ENCODE measurements at regions not wholly inside any gene's neighbourhood (a gene's known extent, or its start where the extent isn't known, plus 50 kb on each side); places are given as distances from the start of the nearest gene placed in this dataset.
"Not testable (repeated sequence)": the region's sequence is repeated elsewhere in the genome, so short reads cannot be mapped to it uniquely, and the experiment has no call there.

- DNase-seq (ENCODE audit: low read depth in 1 of 2, low spot score in 2 of 2); H3K9me3 ChIP-seq (replicated peaks); H3K27ac ChIP-seq; H3K27me3 ChIP-seq (replicated peaks); H3K4me1 ChIP-seq (replicated peaks); H3K4me3 ChIP-seq; H3K36me3 ChIP-seq: not testable (repeated sequence)
These were observed 275.8 kb upstream of the PROX1 start for GRCh38 chr1:213711833-213712490.

DNA sequence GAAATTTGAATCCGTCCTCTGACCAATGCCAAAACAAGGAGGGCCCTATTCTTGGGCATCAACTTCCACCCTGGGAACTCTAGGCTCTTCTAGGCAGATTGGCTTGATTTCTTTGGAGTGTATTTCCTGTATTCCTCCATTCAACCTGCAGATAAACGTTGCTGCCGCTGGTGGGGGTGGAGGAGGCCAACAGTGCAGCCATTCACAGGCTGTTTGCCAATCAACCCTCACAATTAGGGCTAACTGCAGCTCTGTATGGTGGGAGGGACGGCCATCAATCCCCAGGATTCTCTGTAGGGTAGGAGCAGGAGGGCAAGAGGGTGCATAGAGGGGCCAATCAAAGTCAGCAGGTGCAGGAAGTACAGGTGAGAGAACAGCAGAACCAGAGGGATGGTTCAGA lies 273.1 kb upstream of the PROX1 start:
- H3K27ac ChIP-seq = no peak overlapping the region
- no peak for DNase-seq (ENCODE audit: low read depth in 1 of 2, low spot score in 2 of 2)
- no peaks in the 10 kb centered on the region for H3K36me3 ChIP-seq
- H3K4me1 ChIP-seq (replicated peaks) = no peaks in the 10 kb centered on the region
- no peaks in the 10 kb centered on the region for H3K27me3 ChIP-seq (replicated peaks)
- no peaks in the 10 kb centered on the region for H3K9me3 ChIP-seq (replicated peaks)
- no peak overlapping the region for H3K4me3 ChIP-seq

GRCh38 chr1:213715182-213715581 lies 272.6 kb upstream of the PROX1 start:
- Histone ChIP-seq H3K4me1 (replicated peaks) (no peaks in the 10 kb centered on the region), H3K27ac (no peak overlapping the region), H3K9me3 (replicated peaks) (no peaks in the 10 kb centered on the region), H3K27me3 (replicated peaks) (no peaks in the 10 kb centered on the region), H3K36me3 (no peaks in the 10 kb centered on the region), H3K4me3 (no peak overlapping the region)
- DNase-seq (ENCODE audit: low read depth in 1 of 2, low spot score in 2 of 2) = no peak

DNA sequence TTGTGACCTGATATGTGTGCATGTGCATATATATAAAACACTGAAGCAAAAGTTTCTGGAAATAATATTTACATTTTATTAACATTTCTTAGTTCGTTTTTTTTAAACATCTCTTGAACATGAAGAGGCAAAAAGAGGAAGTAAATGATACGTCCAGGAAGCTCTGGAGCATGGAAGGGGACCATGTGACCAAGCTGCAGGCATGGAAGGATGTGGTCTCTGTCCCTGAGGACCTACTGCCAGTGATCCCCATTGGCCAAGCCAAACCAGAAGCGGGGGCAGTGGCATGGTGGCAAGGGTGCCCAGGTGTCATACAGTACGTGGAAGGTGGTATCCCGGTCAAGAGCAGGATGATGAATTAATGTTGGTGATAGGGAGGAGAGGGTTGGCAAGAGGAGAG lies 268.3 kb upstream of the PROX1 start:
- Histone ChIP-seq H3K36me3 (no peaks in the 10 kb centered on the region), H3K4me3 (no peak overlapping the region), H3K9me3 (replicated peaks) (no peaks in the 10 kb centered on the region), H3K4me1 (replicated peaks) (no peaks in the 10 kb centered on the region), H3K27me3 (replicated peaks) (no peaks in the 10 kb centered on the region), H3K27ac (no peak overlapping the region)
- no peak for DNase-seq (ENCODE audit: low read depth in 1 of 2, low spot score in 2 of 2)

DNA sequence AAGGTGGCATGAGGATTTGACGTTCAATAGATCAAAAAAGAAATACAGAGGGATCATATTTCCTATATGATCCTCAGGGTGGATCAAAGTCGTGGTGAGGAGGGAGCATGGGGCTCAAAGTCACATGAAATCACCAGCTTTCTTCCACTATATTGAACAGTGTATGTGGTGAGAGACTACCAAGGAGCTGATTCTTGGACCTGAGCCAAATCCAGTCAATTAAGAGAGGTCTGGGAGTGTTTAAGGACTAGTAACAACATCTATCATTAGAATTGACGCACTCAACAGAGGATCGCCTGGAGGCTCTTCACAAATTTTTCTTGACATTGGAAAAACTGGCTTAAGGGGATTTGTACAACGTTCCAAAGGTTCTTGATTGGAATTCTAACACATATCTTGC lies 267.7 kb upstream of the PROX1 start:
- Histone ChIP-seq H3K9me3 (replicated peaks) (no peaks in the 10 kb centered on the region), H3K4me3 (no peak overlapping the region), H3K27ac (no peak overlapping the region), H3K4me1 (replicated peaks) (no peaks in the 10 kb centered on the region), H3K27me3 (replicated peaks) (no peaks in the 10 kb centered on the region), H3K36me3 (no peaks in the 10 kb centered on the region)
- DNase-seq (ENCODE audit: low read depth in 1 of 2, low spot score in 2 of 2) = no peak

DNA sequence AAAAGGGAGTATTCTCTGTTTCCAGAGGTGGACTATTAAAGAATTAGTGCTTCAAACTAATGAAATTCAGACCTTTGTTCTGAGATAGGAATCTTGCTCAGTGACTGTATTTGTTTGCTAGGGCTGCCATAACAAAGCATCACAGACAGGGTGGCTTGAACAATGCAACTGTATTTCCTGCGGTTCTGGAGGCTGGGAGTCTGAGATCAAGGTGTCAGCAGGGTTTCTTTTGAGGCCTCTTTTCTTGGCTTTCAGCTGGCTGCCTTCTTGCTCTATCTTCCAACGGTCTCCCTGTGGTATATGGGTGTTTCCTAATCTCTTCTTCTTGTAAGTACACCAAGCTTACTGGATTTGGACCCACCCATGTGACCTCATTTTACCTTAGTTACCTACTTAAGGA lies 264.6 kb upstream of the PROX1 start:
- Histone ChIP-seq H3K4me3 (no peak overlapping the region), H3K4me1 (replicated peaks) (no peaks in the 10 kb centered on the region), H3K27ac (no peak overlapping the region), H3K9me3 (replicated peaks) (no peaks in the 10 kb centered on the region), H3K36me3 (no peaks in the 10 kb centered on the region), H3K27me3 (replicated peaks) (no peaks in the 10 kb centered on the region)
- no peak for DNase-seq (ENCODE audit: low read depth in 1 of 2, low spot score in 2 of 2)

DNA sequence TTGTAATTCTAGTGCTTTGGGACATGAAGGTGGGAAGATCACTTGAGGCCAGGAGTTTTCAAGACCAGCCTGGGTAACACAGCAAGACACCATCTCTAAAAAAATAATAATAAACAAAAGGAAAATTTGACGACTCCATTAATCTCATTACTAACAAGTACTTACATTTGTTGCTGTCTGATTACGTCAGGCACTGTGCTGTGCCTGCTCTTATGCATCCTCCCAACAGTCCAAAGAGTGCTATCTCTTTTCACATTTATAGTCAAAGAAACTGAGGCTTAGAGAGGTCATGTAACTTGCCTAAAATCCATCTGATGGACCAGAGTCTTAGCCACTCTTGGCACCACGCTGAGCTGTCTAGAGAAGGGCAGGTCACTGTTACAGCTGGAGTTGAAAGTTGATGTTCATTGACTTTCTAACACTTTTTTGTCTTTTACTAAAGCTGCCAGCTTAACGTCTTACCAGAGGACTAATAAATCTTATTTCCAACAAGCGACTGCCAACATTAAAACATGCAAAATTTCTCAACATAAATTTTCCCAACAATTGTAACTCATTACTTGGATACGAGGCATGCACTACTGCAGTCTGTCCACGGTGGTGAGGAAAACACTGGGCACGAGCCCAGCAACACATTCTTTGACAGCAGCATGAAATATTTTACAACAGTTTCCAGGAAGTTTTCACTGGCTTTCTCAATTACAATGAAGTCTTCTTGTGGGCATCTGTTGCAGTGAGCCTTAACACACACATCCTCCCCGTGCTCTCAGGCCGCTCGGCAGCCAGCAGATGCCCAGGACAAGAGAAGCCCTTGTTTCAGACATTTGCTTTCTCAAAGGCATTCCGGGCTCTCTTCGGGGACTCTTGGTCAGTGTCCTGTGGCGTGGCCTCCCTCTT lies 262.9 kb upstream of the PROX1 start:
- H3K4me1 ChIP-seq (replicated peaks) = no peaks in the 10 kb centered on the region
- DNase-seq (ENCODE audit: low read depth in 1 of 2, low spot score in 2 of 2) = no peak

DNA sequence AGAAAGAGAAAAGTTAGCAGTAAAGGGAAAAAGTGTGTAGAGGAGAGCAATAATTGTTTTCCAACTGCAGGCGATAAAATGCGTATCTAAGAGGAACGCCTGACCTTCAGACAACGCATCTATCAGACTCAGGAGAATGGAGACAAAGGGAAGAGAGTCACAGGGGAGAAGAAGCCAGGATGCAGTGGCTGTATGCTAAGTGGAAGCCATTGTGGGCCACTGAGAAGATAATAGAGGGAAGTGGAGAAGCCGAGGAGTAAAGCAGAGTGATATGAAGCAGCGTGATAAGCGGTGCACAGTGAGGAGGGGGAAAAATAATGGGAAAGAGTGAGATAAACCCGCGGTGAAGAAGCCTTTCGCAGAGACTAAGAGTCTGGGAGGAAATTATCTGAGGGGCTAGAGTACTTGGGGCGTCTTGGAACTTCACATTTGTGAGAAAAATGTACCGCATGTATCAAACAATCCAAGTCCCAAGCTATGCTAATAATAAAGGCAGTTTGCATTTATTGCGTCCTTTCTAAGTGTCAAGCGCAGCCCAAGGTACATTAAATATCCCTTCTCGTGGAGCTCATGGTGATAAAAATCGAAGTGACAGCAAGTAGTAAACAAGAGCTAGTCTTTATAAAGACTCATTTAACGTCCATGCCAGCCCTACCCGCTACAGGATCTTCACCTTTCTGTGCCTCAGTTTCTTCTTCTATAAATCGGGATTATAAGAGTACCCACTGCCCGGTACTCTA lies 259.8 kb upstream of the PROX1 start:
- no peaks in the 10 kb centered on the region for H3K36me3 ChIP-seq
- no peaks in the 10 kb centered on the region for H3K4me1 ChIP-seq (replicated peaks)
- H3K4me3 ChIP-seq = no peak overlapping the region
- no peak overlapping the region for H3K27ac ChIP-seq
- no peaks in the 10 kb centered on the region for H3K27me3 ChIP-seq (replicated peaks)
- H3K9me3 ChIP-seq (replicated peaks) = no peaks in the 10 kb centered on the region
- no peak for DNase-seq (ENCODE audit: low read depth in 1 of 2, low spot score in 2 of 2)

More for the DNA sequence above, 262.9 kb upstream of the PROX1 start:
- Histone ChIP-seq H3K27ac (no peak overlapping the region), H3K4me3 (no peak overlapping the region), H3K27me3 (replicated peaks) (no peaks in the 10 kb centered on the region), H3K9me3 (replicated peaks) (no peaks in the 10 kb centered on the region), H3K36me3 (no peaks in the 10 kb centered on the region)

GRCh38 chr1:213728593-213729536 lies 258.9 kb upstream of the PROX1 start:
- H3K4me1 ChIP-seq (replicated peaks) = no peaks in the 10 kb centered on the region
- no peaks in the 10 kb centered on the region for H3K9me3 ChIP-seq (replicated peaks)
- H3K27me3 ChIP-seq (replicated peaks) = no peaks in the 10 kb centered on the region
- no peak for DNase-seq (ENCODE audit: low read depth in 1 of 2, low spot score in 2 of 2)
- no peak overlapping the region for H3K27ac ChIP-seq
- H3K4me3 ChIP-seq = no peak overlapping the region
- no peaks in the 10 kb centered on the region for H3K36me3 ChIP-seq

DNA sequence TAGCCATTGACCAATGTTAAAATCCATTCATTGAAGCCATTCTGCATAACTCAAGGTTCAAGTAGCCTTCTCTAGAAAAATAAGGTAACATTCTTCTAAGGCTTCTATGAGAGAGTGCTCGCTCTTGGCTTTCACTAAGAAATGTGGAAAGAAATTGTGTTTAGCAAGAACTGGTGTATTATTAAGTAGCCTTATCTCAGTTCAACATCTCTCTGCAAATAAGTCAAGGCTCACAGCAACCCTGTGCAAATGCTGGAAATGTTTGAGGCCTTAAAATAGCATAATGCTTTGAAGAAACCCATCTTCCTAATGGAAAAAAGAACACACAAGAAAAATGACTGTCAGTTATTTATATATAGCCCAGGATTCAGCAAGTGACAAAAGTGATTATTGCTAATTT lies 254.1 kb upstream of the PROX1 start:
- Histone ChIP-seq H3K27ac (no peak overlapping the region), H3K4me3 (no peak overlapping the region)

GRCh38 chr1:213737398-213738035 lies 250.3 kb upstream of the PROX1 start:
- Histone ChIP-seq H3K36me3 (no peaks in the 10 kb centered on the region), H3K4me1 (replicated peaks) (no peaks in the 10 kb centered on the region), H3K9me3 (replicated peaks) (no peaks in the 10 kb centered on the region; the same call in 1 of the 2 replicates), H3K27ac (no peak overlapping the region), H3K27me3 (replicated peaks) (no peaks in the 10 kb centered on the region), H3K4me3 (no peak overlapping the region)
- no peak for DNase-seq (ENCODE audit: low read depth in 1 of 2, low spot score in 2 of 2)

More for the DNA sequence above, 254.1 kb upstream of the PROX1 start:
- Histone ChIP-seq H3K36me3 (no peaks in the 10 kb centered on the region), H3K9me3 (replicated peaks) (no peaks in the 10 kb centered on the region; the same call in 1 of the 2 replicates), H3K27me3 (replicated peaks) (no peaks in the 10 kb centered on the region), H3K4me1 (replicated peaks) (no peaks in the 10 kb centered on the region)
- no peak for DNase-seq (ENCODE audit: low read depth in 1 of 2, low spot score in 2 of 2)

- H3K27ac ChIP-seq = no peak overlapping the region
- H3K4me1 ChIP-seq (replicated peaks) = no peaks in the 10 kb centered on the region
- H3K4me3 ChIP-seq = no peak overlapping the region
- H3K36me3 ChIP-seq = no peaks in the 10 kb centered on the region
- no peak for DNase-seq (ENCODE audit: low read depth in 1 of 2, low spot score in 2 of 2)
- H3K27me3 ChIP-seq (replicated peaks) = no peaks in the 10 kb centered on the region
- no peaks in the 10 kb centered on the region; the same call in 1 of the 2 replicates for H3K9me3 ChIP-seq (replicated peaks)
These were observed 249.1 kb upstream of the PROX1 start for GRCh38 chr1:213738658-213739057.

GRCh38 chr1:213742992-213743391 lies 244.8 kb upstream of the PROX1 start:
- no peak for DNase-seq (ENCODE audit: low read depth in 1 of 2, low spot score in 2 of 2)
- Histone ChIP-seq H3K9me3 (replicated peaks) (no peaks in the 10 kb centered on the region; the same call in 1 of the 2 replicates), H3K4me1 (replicated peaks) (no peaks in the 10 kb centered on the region), H3K27ac (no peak overlapping the region), H3K27me3 (replicated peaks) (no peaks in the 10 kb centered on the region), H3K36me3 (no peaks in the 10 kb centered on the region), H3K4me3 (no peak overlapping the region)
